HG03066 (cell line): ENCODE measurements at regions not wholly inside any gene's neighbourhood (a gene's known extent, or its start where the extent isn't known, plus 50 kb on each side); places are given as distances from the start of the nearest gene placed in this dataset.

Source experiments
- ATAC-seq: cut with Tn5 transposase; IDR thresholded peaks from one replicate; pipeline ENCODE4 v1.9.1; 2021; ENCODE audit warnings: low read depth; ENCODE audit not compliant: unreplicated experiment

DNA sequence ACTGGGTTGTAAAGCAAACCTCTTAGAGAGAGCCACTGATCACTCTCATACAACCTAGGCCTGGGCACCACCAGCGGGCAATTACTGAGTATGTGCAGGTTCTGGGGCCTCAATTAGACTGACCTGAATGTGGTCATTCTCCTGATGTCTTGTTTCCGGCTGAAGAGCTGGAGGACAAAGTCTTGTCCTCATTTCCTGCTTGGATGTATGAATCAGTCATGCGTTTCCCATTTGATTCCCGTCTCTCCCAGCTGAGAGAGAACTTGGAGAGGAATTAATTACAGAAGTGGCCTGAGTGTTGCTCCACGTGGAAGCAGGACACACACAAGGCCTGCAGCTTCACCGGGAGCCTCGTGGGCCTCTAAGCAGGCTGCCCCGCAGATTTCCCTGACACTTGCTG is 799.3 kb upstream of the ARGLU1 start:
- no peak for ATAC-seq

DNA sequence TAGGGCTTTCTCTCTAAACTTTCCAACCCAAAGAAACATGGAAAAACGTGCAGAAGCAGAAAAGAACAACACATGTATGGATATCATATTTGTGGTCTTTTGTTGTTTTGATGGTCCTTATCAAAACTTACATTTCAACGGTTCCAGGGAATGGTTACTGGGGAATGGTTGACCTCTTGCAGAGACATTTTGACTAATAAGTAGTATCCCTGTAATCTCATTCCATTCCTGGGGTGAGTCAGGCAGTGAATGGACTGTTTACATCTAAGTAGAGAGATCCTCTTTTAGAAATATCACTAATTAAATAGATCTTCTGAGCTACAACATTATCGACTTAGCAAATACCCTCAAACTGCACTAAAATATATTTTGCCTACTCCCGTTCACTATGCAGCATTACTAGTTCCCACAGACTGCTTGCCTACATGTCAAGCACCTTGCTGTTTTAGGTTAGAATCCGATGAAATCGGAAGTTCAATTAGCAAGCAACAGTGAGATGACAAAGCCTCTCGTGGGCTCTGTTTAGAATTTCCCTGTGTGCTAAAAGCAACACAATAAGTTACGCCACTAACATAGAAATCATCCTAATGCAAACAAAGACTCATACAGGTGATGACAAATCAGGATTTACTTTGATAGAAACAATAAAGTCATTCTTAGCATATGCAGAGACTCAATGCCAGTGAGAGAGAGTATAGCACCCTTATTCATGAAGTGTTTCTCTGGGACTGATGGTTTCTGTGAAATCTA is 797.7 kb upstream of the ARGLU1 start:
- ATAC-seq: no peak

DNA sequence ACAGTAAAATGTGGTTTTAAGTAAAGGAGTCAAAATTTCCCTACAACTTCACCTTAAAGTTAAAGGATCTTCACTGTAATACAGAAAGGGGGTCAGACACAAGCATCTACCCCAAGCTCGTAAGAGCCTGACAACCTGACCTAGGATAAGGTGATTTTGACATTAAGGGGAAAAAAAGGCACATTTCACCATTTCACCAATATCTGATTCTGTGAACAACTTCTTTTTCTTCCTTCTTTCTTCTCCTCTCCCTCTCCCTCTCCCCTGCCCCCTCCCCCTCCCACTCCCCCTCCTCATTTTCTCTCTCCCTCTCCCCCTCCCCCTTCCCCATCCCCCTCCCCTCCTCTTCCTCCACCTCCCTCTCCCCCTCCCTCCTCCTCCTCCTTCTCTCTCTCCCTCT is 796.7 kb upstream of the ARGLU1 start:
- no peak for ATAC-seq

DNA sequence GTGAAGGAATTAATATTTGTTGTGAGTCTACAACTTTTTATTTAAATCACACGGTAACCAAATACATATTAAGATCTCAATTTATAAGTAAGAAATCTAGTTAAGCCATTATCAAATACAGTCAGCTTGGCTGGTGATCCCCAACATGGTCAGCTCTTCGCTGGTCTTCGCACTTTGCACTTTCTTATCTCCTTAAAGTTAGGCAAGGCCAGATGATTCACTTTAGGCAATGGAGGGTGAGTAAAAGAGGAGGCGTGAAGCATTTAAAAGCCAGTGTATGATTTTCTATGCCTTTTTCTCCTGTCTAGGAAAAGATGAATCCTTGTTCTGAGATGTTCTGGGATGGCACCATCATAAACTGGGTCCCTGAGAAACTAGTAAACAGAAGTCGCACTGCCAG is 793.7 kb upstream of the ARGLU1 start:
- no peak for ATAC-seq

DNA sequence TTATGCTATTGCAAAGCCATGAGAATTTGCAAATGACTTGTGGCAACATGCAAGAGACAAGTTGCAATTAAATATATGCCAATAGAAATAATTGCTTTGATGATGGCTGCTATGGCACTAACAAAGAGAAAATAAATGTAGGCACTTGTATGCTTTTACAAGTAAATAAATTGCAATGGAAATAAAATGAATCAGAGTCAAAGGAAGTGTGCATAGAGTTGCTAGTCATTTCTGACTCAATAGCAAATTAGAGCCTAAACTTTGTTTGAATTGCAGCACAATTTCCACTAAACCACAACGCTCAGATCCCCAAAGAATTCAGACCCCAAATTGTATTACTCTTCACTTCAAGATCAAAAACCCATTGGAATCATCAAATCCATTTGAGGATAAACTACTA is 792.1 kb upstream of the ARGLU1 start:
- ATAC-seq: no peak

DNA sequence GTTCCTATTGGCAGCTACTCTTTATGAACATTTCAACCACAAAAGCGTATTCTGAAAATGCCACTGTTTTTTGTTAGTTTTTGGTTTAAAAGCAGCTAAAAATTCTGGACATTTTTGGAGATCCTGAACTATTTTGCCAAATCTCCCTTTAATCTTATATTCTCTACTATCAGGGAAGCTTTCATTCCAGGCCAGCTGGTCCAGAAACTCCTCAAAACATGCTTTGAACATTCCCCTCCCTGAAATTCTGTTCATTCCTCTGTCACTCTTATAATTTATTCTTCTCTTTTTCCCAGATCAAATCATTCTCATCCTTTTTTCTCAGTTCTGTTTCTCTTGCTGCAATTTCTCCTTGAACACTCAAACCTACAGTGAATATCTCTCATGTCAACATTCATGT is 790.9 kb upstream of the ARGLU1 start:
- no peak for ATAC-seq

DNA sequence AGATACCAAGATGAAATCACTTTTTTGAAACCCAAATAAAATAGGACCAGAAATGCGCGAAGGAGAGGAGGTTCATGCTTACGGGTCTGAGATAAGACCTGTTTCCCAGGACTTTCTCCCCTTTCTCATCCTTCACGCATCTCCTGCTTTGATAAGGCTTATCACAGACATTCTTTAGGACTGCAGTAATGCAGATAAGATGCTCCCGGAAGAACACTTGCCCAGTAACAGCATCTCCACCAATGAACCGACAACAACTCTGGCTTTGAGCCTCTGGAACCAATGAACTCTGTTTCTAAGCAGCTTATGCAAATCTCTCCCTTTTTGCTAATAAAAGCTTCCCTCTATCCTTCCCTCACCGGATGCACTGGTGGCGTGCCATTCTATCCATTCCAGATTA is 783.4 kb upstream of the ARGLU1 start:
- ATAC-seq: no peak

DNA sequence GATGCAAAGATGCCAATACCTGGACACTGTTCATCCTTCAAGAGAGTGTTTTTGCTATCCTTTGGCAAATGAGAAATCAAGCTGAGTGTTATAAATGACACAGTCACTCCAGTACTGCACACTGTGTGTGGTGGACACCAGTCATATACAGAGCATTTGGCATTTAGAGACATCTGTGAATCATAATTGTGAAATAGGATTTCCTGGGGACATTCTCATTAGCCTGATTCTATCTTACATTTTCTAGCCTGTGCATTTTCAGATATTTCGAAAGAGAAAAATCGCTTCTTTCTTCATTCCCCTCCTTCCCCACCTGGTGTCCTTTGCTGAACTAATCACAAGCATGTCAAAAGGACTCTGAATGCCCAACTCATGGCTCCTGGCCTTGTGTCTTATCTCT is 781.0 kb upstream of the ARGLU1 start:
- ATAC-seq: no peak

DNA sequence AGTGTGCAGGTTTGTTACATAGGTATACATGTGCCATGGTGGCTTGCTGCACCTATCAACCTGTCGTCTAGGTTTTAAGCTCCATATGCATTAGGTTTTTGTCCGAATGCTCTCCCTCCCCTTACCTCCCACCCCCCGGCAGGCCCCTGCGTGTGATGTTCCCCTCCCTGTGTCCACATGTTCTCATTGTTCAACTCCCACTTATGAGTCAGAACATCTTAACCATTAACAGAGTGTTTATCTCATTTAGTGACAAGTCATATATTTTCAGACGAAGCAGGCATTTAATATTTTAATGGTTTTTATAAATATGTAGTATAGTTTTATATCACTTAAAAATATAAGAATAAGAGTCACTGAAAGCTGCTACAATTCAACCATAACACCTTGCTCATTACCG is 780.5 kb upstream of the ARGLU1 start:
- ATAC-seq: no peak

DNA sequence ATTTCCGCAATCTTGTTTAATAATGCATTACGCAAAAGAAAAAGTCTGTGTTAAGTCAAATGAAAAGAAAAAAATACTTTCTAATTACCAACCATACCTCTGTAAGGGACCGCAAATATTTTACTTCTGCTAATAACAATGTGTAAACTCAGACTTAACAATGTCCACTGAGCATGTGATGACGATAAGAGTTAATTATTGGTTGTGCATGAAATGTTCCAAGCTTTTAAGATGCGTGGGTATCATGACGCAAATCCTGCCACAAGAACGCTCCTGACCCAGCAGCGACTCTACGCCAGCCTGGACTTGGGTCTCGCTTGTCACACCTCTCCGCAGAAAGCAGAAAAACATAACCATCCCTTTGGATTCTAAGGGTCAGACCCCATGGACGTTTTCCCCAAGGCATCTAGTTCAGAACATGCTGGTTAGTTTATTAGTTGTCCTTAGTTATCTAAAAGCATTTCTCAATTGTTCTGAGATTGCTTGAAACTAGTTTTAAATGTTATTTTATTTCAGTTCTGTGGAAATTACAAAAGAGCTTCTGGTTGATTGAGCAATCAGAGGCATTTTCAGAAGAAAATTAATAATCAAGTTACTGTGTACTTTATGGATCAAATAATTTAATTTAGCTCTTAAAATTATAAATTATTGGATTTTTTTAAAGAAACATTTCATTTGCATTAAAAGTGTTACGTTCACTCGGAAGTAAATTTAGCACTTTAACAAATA is 779.9 kb upstream of the ARGLU1 start:
- no peak for ATAC-seq

DNA sequence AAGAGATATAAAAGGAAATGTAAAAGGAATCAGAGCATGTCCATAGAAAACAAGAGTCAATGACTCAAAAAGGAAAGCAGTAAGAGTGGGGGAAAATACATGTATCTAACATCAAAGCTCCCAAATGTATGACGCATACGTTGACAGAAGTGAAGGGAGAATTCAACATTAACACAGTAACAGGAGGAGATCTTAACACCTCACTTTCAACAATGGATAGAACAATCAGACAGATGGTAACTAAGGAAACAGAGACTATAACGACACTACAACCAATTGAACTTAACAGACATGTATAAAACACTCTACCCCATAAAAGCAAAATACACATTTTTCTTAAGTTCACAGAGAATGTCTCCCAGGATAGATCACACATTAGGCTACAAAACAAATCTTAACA is 774.8 kb upstream of the ARGLU1 start:
- ATAC-seq: no peak

DNA sequence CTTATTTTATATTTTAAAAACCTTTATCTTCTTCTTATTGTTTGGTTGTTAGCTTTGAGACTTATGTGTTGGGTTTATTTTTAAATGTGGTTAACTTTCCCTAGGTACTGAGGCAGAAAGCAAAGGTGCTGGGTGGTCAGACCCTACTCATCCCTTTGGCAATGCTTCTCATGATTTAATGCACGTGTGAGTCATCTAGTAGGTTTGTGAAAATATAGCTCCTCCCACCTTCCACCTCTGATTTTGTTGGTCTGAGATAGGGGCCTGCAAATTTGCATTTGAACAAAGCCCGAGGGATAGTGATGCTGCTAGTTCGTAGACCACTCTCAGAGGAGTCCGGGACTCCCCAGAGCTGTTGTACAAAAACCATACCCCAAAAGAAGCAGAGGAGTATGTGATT is 771.3 kb upstream of the ARGLU1 start:
- ATAC-seq: no peak

DNA sequence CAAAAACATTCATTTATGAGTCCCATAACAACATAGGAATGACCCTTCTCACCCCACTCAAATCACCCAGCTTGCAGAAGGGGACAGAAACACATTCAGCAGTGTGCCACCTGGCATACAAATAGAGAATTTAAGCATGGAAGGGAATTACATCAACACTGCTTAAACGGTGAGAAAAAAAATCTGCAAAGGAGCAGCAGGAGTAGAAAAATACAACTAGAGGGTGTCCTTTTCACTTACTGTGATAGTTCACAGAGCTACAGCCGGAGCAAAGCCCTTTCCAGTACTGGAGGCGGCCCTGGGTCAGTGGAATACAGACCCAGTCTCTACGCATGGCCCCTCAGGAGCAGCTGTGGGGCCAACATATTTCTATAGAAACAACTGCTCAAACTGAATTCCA is 764.3 kb upstream of the ARGLU1 start:
- no peak for ATAC-seq

DNA sequence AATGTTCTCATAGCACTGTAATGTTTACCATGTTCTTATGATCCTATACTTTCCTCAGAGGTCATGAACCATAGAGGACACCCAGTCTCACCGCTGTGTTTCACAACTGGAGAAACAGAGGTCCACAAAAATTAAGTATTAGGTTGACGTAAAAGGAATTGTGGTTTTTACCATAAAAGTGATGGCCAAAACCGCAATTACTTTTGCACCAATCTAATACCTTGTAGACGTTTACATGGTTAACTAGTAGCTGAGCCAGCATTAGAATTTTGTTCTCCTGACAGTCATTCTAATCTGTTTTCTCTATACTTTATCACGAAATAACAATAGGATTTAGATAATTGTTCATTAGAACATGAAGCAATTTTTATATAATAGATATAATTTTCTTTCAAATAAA is 763.4 kb upstream of the ARGLU1 start:
- ATAC-seq: no peak

DNA sequence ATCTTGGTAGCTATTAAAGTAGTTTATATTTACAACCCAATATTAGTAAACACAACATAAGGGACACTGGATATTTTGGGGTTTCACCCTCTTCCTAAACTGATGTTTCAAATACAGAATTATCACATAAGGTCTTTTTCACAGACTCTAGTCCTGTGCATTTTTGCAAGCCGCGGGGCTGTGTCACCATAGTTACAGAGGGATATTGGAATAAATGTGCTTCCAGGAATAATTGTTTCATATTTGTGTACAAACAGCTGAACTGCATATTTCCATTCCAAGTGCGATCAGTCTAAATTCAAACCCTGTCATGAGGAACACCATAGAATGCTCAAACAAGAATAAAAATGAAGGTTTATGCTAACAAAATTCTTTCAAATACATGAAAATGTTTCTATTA is 762.5 kb upstream of the ARGLU1 start:
- ATAC-seq: no peak

DNA sequence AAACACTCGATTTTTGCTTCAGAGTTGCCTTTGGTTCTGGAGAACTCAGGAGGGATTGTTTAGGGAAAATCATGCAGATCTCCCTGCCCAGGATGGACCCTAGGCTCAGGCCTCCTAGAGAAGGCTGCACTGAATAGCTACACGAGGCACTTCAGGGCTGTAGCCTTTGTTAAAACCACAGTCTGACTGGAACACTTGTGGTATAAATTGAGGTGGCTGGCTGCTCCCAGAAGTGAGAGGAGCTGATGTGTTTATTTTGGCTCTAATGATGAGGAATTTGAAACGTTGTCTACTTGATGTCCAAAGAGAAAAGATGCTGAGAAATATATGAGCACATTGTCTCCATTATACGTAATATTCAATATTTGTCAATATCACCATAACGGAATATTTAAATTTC is 762.1 kb upstream of the ARGLU1 start:
- no peak for ATAC-seq

DNA sequence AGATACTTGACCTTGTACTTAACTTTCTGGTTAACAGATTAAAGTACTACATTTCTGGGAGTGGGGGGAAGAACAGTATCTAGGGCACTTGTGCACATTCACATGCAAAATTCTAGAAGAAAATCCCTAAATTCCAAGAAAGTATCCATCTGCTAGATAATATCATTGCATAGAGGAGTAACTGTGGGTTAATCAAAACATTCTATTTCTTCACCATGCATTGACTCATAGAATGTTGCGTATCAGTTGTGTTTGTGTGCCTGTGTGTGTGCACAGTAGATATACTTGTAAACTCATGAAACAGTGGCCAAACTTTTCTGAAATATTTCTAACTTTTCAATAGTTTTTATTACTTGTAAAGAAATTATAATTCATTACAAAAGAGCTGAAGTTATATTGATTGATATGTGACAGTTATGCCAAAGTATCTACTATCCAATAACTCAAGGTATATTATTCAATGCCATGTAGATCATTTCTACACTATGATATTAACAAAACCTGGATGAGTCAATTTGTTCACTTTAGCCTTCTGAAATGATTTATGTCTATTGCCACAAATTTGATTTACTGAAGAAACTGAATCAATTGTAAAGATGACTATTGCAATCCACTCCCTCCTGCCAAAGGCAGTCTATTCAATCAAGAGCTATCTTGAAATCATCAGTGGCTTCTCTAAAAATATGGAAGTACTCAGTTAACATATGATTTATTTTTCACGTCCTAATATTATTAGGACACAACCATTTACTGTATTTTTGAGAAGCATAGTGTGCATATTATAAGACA is 756.7 kb upstream of the ARGLU1 start:
- ATAC-seq: no peak

DNA sequence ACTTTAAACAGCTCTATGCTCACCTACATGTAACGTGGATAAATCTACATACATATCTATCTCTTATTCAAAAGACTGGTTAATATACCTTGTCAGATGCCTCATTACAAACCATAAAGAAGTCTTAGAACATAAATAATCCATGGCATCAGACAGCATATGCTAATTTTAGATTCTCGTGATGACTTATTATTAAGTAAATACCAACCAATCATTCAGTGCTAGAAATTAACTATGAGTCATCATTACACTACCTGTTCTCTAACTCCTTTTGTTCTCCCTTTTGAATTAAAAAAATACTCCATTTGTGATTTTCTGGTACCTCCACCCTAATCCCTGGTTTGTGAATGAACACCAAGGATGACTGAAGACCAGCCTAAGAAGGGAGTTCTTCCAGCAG is 754.3 kb upstream of the ARGLU1 start:
- ATAC-seq: no peak

DNA sequence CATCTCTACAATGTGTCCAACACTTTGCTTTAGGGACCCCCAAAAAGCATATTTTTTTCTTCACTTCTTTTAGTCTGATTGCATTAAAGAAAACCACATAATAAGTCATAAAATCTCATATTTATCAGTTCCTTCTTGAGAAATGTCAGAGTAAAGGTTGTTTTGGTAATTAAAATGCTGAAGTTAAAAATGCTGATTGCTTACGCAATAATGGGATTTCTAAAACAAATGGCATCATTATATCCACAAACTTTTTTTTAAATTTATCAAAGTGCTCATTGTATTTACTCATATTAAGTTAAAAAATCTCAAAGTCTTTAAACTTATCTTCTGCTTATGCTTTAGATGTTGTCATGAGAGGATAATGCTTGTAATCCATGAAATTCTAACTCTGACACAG is 737.2 kb upstream of the ARGLU1 start:
- no peak for ATAC-seq

DNA sequence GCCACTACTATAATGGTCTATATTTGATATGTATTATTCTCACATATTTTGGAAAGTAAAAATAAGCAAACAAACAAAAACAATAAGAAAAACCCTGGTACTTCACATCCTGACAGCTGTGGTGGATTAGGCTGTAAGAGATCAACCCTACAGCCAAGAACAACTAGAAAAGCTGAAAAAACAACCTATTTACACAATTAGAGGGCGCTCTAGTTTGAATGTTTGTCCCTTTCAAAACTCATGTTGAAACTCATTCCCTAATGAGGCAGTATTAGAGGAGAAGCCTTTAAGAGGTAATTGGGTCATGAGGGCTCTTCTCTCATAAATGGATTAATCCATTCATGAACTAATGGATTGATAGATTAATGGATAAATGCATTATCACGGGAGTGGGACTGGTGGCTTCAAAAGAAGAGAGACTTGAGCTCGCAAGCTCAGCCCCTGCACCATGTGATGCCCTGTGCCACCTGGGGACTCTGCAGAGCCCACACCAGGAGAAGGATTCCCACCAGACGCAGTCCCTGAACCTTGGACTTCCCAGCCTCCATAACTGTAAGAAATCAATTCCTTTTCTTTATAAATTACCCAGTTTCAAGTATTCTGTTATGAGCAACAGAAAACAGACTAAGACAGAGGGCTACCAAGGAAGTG is 733.9 kb upstream of the ARGLU1 start:
- ATAC-seq: no peak

DNA sequence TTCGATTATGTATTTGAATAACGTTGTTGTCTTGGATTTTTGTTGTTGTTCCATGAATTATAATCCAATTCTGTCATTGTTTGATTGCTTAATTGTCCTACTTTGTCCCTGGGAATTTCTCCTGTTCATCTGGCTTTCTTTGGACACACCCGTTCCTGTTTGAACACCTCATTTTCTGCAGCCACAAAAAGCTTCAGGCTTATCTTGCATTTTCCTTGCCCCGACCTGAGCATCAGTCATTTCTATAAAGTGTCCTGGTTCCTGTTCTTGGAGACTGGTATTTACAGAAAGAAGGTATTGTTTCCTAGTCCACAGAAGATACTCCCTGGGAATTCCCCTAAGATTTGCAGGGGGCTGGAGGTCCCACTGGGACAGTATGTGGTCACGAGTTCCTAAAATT is 731.8 kb upstream of the ARGLU1 start:
- ATAC-seq: no peak
